ENCODE measurements at regions not wholly inside any gene's neighbourhood (a gene's known extent, or its start where the extent isn't known, plus 50 kb on each side); places are given as distances from the start of the nearest gene placed in this dataset.

DNA sequence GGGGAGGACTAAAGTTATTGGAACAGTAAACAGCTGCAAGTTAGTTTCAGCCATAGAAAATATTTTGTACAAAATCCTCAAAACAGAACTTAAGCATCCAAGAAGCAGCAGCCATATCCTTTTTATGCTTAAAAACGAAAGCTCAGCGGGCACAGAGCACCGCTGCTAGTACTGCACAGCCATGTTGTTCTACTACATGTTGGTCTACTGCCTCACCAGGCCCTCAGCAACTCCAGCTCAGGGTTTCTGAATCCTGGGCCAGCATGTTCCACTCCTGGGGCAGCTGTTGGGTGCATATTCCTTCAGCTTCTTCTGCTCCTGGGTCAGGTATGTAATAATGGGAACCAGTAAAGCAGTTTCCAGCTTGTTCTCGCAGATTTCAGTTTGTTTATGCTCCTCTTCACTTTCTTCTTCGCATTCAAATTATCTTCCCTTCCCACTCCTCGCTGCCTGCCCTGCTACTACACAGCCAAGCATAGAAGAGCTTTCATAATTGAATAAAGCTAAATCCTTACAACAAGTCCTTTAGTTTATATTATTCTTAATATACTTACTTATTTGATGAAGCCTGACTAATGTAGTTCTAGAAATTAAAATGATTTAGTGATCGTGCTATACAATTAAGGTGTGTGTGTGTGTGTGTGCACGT lies 820.5 kb upstream of the ATXN8OS start:
- TF ChIP-seq POLR2A (IDR thresholded peaks at IDR 0.05; ENCODE audit: low read length): no peak
- TF ChIP-seq, protein P1, sequence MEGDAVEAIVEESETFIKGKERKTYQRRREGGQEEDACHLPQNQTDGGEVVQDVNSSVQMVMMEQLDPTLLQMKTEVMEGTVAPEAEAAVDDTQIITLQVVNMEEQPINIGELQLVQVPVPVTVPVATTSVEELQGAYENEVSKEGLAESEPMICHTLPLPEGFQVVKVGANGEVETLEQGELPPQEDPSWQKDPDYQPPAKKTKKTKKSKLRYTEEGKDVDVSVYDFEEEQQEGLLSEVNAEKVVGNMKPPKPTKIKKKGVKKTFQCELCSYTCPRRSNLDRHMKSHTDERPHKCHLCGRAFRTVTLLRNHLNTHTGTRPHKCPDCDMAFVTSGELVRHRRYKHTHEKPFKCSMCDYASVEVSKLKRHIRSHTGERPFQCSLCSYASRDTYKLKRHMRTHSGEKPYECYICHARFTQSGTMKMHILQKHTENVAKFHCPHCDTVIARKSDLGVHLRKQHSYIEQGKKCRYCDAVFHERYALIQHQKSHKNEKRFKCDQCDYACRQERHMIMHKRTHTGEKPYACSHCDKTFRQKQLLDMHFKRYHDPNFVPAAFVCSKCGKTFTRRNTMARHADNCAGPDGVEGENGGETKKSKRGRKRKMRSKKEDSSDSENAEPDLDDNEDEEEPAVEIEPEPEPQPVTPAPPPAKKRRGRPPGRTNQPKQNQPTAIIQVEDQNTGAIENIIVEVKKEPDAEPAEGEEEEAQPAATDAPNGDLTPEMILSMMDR (IDR thresholded peaks at IDR 0.05): no peak
- no peak for TF ChIP-seq MAX (IDR thresholded peaks at IDR 0.05)
- TF ChIP-seq TFCP2L1 (CRISPR knock-in tag; IDR thresholded peaks at IDR 0.05): no peak
- TF ChIP-seq RAD21 (conservative IDR thresholded peaks at IDR 0.05 in 1 of 2, IDR thresholded peaks at IDR 0.05 in 1 of 2): no peak
